NCI-H187 (cell line): ENCODE measurements at regions not wholly inside any gene's neighbourhood (a gene's known extent, or its start where the extent isn't known, plus 50 kb on each side); places are given as distances from the start of the nearest gene placed in this dataset.
"Not testable (repeated sequence)": the region's sequence is repeated elsewhere in the genome, so short reads cannot be mapped to it uniquely, and the experiment has no call there.

Experiments used
- DNase-seq, 2 experiments: peaks; one replicate each; lab custom pipeline; 2025; lab: John Stamatoyannopoulos, UW

- DNase-seq, result no peak
These were observed 192.7 kb upstream of the NFIA start for GRCh38 chr1:60889709-60890108.

GRCh38 chr1:60888126-60888525 lies 194.2 kb upstream of the NFIA start:
- DNase-seq, result no peak

DNA sequence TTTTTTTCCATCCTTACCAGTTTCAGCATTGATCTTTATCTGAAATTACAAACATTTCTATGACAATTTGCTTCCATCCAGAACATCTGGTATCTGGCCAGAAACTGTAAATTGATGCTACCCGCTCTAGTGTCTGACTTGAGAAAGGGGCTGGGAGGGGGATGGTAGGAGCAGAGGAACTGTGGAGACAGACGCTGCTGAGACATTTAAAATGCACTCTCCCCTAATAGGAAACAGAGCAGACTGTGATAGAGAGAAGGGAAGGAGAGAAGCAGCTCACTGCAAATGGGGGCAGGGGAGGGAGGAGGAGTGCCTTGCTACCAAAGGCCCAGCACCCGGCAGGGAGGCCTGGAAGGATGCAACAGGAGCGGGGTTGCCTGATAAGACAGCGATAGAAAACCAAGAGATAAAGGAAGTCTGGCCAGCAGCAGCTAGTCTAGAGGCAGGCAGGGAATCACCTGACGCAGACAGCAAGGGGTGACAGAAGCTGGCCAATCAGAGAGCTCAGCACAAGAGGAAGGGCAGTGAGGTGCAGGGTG lies 195.5 kb upstream of the NFIA start:
- no peak for DNase-seq

DNA sequence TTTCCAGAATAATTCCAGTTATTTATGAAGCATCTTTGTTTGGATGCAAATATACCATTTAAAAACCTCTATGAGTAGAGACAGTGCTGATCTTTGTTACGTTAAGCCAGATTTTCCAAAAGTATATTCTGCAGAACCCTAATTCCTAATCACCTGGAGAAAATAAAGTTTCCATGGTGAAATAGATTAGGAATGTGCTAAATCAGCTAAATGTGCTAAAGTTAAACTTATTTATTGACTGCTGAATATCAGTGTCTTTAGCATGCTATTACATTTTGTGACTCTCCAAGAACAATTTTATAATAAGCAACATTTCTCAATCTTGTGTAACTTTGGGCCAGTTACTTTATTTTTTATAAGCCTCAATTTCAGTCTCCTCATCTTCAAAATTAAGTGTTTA lies 196.3 kb upstream of the NFIA start:
- no peak for DNase-seq

GRCh38 chr1:60880202-60880601 lies 202.2 kb upstream of the NFIA start:
- DNase-seq, result no peak

GRCh38 chr1:60878323-60878722 lies 204.0 kb upstream of the NFIA start:
- DNase-seq, result no peak

DNA sequence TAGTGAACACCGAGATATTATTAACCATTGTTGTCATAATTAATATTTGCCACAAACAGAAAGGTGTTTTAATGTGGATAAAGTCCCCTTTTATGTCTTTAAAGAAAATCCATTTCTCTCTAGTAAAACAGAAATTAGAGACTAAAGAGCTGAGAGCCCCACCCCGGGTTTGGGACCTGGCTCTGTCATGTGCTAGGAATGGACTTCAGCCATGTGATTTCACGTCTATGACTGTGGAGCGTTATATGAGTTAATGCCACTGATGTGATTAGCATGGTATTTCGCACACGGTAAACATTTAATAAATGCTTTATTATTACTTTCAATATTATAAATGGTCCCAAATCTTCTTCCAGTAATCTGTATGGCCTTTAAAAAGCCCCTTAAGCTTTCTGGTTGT lies 205.0 kb upstream of the NFIA start:
- no peak for DNase-seq

- DNase-seq, result no peak
These were observed 205.4 kb upstream of the NFIA start for GRCh38 chr1:60876952-60877351.

GRCh38 chr1:60875138-60875537 lies 207.2 kb upstream of the NFIA start:
- DNase-seq, result no peak

DNA sequence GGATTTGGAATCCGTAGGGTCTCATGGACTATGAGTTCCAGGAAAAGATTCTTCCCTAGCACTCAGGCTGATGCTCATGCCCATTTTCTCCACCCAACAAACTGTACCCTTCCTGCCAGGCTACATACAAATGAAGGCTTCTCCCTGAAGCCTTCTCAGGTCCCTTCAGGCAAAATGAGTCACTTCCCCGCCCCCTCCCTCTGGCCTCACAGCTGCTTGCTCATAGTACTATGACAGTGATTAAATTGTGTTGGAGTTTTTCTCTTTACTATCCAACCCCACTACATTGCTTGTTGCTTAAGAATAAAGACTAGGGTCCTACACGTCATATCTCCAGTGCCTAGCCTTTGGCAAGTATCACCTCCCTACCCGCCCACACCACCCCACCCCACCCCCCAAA lies 207.6 kb upstream of the NFIA start:
- DNase-seq, result no peak

- DNase-seq, result not testable (repeated sequence)
These were observed 209.0 kb upstream of the NFIA start for GRCh38 chr1:60873396-60873795.

DNA sequence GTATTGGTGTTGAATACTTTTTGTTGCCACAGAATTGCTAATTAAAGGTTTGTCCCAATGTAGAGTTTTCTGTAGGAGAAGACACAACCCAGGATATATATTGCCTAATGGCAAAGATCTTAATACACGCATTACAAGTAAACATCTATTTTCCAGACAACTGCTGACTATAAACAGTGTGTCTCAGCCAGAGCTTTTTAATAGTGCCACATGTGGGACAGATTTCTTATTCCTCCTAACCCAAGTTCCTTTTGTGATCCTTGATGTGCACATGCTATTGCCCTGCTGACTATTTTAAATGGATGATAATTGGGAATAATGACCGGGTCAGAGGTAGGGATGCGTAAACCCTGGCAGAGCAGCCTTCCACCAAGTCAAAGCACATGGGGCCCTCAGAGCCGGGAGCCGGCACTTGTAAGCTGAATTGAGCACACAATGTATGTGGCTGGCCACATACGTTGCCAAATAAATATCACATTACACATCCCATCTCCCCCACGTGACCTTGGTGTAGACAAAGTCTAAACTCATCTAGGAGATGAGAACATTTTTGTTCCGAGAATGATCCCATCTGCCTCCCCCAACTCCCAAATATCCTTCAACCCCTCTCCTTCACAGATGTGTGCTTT lies 209.8 kb upstream of the NFIA start:
- DNase-seq, result no peak

DNA sequence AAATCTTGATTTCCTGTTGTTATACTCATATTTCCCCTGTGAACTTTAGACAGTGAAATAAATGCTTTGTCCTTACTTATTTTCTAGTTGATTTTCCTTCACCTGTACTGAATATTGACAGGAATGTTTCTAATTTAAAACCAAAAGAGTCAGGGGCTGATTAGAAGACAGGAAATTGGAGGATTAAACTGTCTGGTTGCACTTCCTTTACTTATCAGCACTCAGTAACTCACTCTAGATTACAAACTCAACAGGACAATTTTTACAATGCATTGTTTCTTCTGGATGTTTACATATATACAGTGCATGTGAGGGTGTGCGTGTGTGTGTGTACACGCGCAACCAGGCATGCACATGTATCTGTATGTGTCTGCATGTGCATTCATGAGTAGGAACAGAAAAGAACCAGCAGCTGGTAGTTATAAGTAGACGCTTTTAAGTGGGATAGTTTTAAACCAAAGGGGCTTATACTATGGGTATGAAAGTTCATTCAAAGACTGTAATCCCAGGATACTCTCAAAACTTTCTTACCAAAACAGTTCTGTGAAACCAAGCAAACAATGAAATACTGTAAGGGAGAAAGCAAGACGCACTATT lies 212.0 kb upstream of the NFIA start:
- no peak for DNase-seq

DNA sequence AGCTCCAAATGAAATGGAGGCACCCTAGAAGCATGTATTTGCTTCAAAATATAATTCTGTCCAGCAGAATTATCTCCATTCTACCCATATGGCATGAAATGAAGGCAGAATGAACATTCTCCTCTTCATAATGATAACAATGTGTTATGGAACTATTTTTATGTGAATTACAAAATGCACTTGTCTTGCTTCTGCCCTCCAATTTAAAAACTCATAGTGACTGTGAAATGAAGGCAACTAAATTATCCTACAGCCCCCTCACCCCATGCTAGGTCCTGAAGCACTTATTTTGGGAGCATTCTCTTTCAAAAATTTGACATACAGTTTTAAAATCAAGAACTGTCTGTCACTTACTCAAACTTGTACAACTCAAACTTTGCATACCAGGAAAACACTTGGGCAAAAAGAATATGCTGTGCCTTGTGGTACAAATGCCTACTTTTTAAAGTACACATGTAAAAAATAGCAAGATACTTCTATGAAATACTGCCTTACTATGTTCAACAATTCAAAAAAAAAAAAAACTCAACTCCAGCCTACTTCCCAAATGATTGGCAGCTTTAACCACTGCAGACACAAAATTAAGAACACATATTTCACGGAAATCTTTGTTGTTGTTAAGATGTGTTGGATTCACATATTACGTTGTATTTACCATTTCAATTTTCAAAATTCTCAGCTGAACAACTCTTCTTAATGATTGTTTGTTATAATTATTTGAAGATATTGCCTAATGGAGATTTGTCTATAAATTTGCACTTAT lies 213.3 kb upstream of the NFIA start:
- no peak for DNase-seq

- no peak for DNase-seq
These were observed 214.6 kb upstream of the NFIA start for GRCh38 chr1:60867782-60868181.

GRCh38 chr1:60866917-60867531 lies 215.3 kb upstream of the NFIA start:
- no peak for DNase-seq

GRCh38 chr1:60866226-60866900 lies 216.0 kb upstream of the NFIA start:
- DNase-seq, result no peak

GRCh38 chr1:60865166-60865565 lies 217.2 kb upstream of the NFIA start:
- DNase-seq, result no peak

GRCh38 chr1:60864722-60865121 lies 217.6 kb upstream of the NFIA start:
- no peak for DNase-seq

- DNase-seq, result no peak
These were observed 219.2 kb upstream of the NFIA start for GRCh38 chr1:60863131-60863530.

GRCh38 chr1:60861961-60862567 lies 220.3 kb upstream of the NFIA start:
- DNase-seq, result no peak

GRCh38 chr1:60859111-60859510 lies 223.2 kb upstream of the NFIA start:
- DNase-seq, result no peak
